Calu3 (cell line): ENCODE measurements at regions not wholly inside any gene's neighbourhood (a gene's known extent, or its start where the extent isn't known, plus 50 kb on each side); places are given as distances from the start of the nearest gene placed in this dataset.

Experiments
- BruUV-seq: library from RNA; stranded (reverse); fragments of 400-500 nt; replicated peaks from 2 replicates; lab custom pipeline; 2021; lab: Mats Ljungman, UMichigan
- CTCF ChIA-PET: fragments of 300-600 bp; sonication (Branson Sonifier 250); formaldehyde crosslinking; loops from one replicate; lab custom pipeline; 2022; ENCODE audit warnings: antibody characterized with exemption; lab: Charles Lee
- DNase-seq: peaks from one replicate; pipeline ENCODE4 v3.0.0; 2022
- H3K27ac Mint-ChIP-seq: one replicate; pipeline ENCODE4 v1.8.0; 2022; ENCODE audit warnings: mixed read lengths; ENCODE audit not compliant: unreplicated experiment
- H3K27me3 Mint-ChIP-seq: one replicate; pipeline ENCODE4 v1.8.0; 2022; ENCODE audit warnings: mixed read lengths; ENCODE audit not compliant: unreplicated experiment
- H3K36me3 Mint-ChIP-seq: one replicate; pipeline ENCODE4 v1.8.0; 2022; ENCODE audit warnings: mild to moderate bottlenecking, moderate library complexity, mixed read lengths; ENCODE audit not compliant: insufficient read depth, unreplicated experiment
- H3K4me1 Mint-ChIP-seq: one replicate; pipeline ENCODE4 v1.8.0; 2022; ENCODE audit warnings: mild to moderate bottlenecking, low read depth, mixed read lengths; ENCODE audit not compliant: unreplicated experiment
- H3K4me3 Mint-ChIP-seq: one replicate; pipeline ENCODE4 v1.8.0; 2022; ENCODE audit warnings: mild to moderate bottlenecking, low read depth, moderate library complexity, mixed read lengths; ENCODE audit not compliant: unreplicated experiment
- H3K9me3 Mint-ChIP-seq: one replicate; pipeline ENCODE4 v1.8.0; 2022; ENCODE audit warnings: low read depth, mixed read lengths; ENCODE audit not compliant: unreplicated experiment
- intact Hi-C: fragments of 100-400 bp; cut with micrococcal nuclease; formaldehyde crosslinking; loops from one replicate; pipeline ENCODE4 v1.10.0; 2022; ENCODE audit not compliant: unreplicated experiment
- TF ChIP-seq, protein P1 (sequence below): fragments of 200-600 bp; IDR thresholded peaks from one replicate; pipeline ENCODE4 v1.8.0; 2022; ENCODE audit warnings: antibody characterized with exemption; ENCODE audit not compliant: unreplicated experiment

DNA sequence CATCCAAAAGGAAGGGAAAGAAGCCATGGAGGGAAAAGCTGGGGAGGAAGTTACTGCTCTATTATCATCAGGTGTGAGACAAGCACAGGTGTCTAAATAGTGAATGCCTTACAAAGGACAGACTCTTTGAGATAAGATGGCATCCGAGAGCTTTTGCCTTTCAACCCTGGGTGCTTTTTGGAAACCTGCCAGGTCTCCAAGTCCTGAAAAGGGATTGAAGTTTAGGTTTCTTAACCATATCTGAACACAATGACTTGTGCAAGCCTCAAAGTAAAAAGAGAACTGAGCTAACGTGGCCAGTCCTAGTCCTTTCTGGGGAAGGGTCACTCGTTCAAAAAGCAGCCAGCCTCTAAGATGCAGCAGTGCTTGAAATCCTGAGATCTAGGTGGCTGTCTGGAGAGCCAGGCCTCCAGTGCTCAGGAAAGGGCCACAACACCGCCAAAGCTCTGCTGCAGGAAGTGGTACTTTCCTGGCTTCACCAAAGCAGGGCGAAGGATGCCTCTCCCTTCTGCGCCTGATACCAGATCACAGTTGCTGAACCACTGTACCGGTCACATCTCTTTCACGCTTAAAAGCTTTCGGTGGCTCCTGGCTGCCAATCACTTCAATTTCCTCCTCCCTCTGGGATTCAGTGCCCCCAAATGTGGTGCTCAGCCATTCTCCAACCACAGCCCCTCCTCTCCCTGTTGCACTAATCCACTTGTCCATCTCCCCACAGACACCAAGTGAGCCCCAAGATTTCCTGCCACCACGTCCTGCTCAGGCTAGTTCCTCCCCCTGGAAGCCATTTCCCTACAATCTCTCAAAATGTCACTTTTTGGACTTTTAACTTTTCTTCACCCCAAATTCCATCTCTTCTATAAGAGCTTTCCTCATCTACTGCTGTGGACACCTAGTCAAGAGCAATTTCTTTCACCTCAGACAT is 104.1 kb upstream of the LPP start:
- intact Hi-C loops, result no loop called here
- BruUV-seq, result no TSS peak

DNA sequence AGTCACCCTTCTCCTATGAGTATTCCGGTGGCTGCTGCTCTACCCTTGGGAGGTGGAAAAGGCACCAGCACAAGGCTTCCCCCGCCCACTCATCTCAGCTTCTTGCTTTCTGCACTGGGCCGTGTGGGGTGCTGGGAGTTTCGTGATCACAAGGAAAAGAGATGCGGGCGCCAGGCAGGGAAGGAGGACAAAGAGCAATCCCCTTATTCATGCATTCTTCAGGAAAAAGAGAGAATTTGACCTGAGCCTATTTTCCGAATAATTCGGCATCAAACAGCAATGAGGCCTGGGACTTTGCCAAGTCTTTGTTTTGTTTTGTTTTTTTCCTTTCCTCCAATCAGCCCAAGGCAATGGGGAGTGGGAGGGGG is 102.2 kb upstream of the LPP start:
- TF ChIP-seq, protein P1, sequence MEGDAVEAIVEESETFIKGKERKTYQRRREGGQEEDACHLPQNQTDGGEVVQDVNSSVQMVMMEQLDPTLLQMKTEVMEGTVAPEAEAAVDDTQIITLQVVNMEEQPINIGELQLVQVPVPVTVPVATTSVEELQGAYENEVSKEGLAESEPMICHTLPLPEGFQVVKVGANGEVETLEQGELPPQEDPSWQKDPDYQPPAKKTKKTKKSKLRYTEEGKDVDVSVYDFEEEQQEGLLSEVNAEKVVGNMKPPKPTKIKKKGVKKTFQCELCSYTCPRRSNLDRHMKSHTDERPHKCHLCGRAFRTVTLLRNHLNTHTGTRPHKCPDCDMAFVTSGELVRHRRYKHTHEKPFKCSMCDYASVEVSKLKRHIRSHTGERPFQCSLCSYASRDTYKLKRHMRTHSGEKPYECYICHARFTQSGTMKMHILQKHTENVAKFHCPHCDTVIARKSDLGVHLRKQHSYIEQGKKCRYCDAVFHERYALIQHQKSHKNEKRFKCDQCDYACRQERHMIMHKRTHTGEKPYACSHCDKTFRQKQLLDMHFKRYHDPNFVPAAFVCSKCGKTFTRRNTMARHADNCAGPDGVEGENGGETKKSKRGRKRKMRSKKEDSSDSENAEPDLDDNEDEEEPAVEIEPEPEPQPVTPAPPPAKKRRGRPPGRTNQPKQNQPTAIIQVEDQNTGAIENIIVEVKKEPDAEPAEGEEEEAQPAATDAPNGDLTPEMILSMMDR, result no peak
- Mint-ChIP-seq H3K4me3 (no peak overlapping the region), H3K9me3 (no peaks in the 10 kb centered on the region), H3K27ac (no peak overlapping the region), H3K27me3 (peaks cover 15% of the 10 kb centered on the region), H3K36me3 (no peaks in the 10 kb centered on the region), H3K4me1 (no peaks in the 10 kb centered on the region)
- CTCF ChIA-PET, result interaction anchor here (0.6 to 1.3 kb wide), 4 partner anchors 8 to 1521 kb away, joined by 3 to 5 read pairs (median 4); no protein-coding TSS in a partner anchor
- no peak for DNase-seq
- BruUV-seq, result no TSS peak
- intact Hi-C loops, result no loop called here

More for the DNA sequence above, 104.1 kb upstream of the LPP start:
- Mint-ChIP-seq H3K4me1 (no peaks in the 10 kb centered on the region), H3K4me3 (no peak overlapping the region), H3K9me3 (no peaks in the 10 kb centered on the region), H3K36me3 (no peaks in the 10 kb centered on the region), H3K27me3 (peaks cover 15% of the 10 kb centered on the region), H3K27ac (no peak overlapping the region)
- TF ChIP-seq, protein P1, result no peak
- DNase-seq, result no peak
- CTCF ChIA-PET, result interaction anchor here (0.6 to 1.4 kb wide), 4 partner anchors 10 to 1829 kb away, joined by 4 to 7 read pairs (median 4); no protein-coding TSS in a partner anchor

DNA sequence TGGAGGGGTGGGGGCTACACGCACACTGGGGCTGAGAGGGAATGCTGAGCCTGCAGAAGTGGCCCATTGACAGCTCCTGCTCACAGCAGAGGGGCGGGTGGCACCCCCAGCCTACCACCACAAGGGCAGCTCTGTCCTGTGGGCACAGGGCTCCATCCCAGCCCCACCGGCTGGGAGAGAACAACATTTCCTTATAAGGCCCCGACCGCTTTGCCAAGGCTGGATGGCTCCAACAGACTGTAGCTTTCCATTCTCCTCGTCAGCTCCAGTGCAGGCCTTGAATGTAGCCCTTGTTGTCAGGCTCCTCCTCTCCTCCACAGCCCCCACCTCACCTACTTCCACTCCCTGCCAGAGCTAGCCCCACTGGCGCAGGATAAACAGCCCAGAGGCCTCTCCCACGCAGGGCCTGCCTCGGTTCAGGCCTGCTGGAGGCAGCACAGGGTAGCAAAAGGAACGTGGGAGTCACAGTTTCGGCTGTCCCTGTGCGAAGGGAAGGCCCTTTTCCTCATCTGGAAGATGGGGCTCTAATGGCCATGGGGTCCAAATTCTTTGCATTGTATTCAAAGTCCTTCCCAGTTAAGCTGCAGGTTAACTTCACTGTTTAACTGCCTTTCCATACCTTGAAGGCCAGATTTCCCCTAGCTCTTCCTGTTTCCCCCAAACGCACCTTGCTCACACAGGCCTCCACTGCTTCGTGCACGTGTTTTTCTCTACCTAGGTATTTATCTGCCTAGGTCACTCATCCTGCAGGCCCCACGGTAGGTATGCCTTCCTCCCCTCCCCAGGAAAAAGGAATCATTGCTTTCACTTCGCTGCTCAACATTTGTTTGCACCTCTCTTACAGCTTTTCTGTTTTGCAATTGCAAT is 101.6 kb upstream of the LPP start:
- intact Hi-C loops, result no loop called here
- peaks cover 12% of the 10 kb centered on the region for H3K27me3 Mint-ChIP-seq
- H3K4me1 Mint-ChIP-seq, result no peaks in the 10 kb centered on the region
- H3K4me3 Mint-ChIP-seq, result no peak overlapping the region
- BruUV-seq, result no TSS peak
- H3K27ac Mint-ChIP-seq, result no peak overlapping the region
- CTCF ChIA-PET, result interaction anchor here (0.6 to 1.3 kb wide), 2 partner anchors 7 to 241 kb away, joined by 3 to 5 read pairs; no protein-coding TSS in a partner anchor
- H3K36me3 Mint-ChIP-seq, result no peaks in the 10 kb centered on the region
- DNase-seq, result no peak
- no peaks in the 10 kb centered on the region for H3K9me3 Mint-ChIP-seq
- TF ChIP-seq, protein P1, result no peak

DNA sequence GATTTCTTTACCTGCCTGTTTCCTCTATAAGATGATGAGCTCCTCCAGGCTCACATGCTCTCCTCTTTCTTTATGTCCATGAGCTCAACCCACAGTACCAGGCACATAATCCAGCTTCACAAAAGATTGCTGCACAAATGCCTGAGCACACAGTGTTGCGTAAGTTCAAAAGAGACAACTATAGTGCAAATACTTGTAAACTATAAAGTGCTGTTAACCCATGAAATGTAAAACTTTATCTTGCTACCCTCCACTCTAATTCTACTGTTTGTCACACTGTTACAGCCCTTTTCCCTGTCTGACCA is 101.0 kb upstream of the LPP start:
- Mint-ChIP-seq H3K9me3 (no peaks in the 10 kb centered on the region), H3K27me3 (peaks cover 6% of the 10 kb centered on the region), H3K36me3 (no peaks in the 10 kb centered on the region), H3K4me3 (no peak overlapping the region), H3K27ac (no peak overlapping the region), H3K4me1 (no peaks in the 10 kb centered on the region)
- no TSS peak for BruUV-seq
- DNase-seq, result no peak
- CTCF ChIA-PET, result no interaction called here
- intact Hi-C loops, result no loop called here
- TF ChIP-seq, protein P1, result no peak
